HT-29 (cell line): ENCODE measurements at regions not wholly inside any gene's neighbourhood (a gene's known extent, or its start where the extent isn't known, plus 50 kb on each side); places are given as distances from the start of the nearest gene placed in this dataset.

Source experiments
- DNase-seq: peaks from one replicate; pipeline ENCODE4 v3.0.0-alpha.2; 2015; ENCODE audit warnings: low spot score

- no peak for DNase-seq
These were observed 55.5 kb downstream of the MID1IP1 start for GRCh38 chrX:38856670-38857265.

- no peak for DNase-seq
These were observed 56.7 kb downstream of the MID1IP1 start for GRCh38 chrX:38857736-38858523.

- no peak for DNase-seq
These were observed 58.3 kb downstream of the MID1IP1 start for GRCh38 chrX:38859602-38860001.

GRCh38 chrX:38860106-38861013 lies 59.1 kb downstream of the MID1IP1 start:
- DNase-seq, result no peak

GRCh38 chrX:38861489-38861888 lies 60.2 kb downstream of the MID1IP1 start:
- no peak for DNase-seq

- DNase-seq, result no peak
These were observed 60.8 kb downstream of the MID1IP1 start for GRCh38 chrX:38862100-38862499.

GRCh38 chrX:38864165-38864564 lies 62.9 kb downstream of the MID1IP1 start:
- no peak for DNase-seq

- no peak for DNase-seq
These were observed 67.1 kb downstream of the MID1IP1 start for GRCh38 chrX:38868321-38868720.

- DNase-seq, result no peak
These were observed 67.7 kb downstream of the MID1IP1 start for GRCh38 chrX:38868941-38869401.

- peak; percentile 13 for DNase-seq
These were observed 69.2 kb downstream of the MID1IP1 start for GRCh38 chrX:38870361-38870895.

GRCh38 chrX:38871129-38872029 lies 70.1 kb downstream of the MID1IP1 start:
- no peak for DNase-seq

- no peak for DNase-seq
These were observed 76.1 kb downstream of the MID1IP1 start for GRCh38 chrX:38877366-38877765.

GRCh38 chrX:38878641-38879340 lies 77.5 kb downstream of the MID1IP1 start:
- DNase-seq, result no peak

GRCh38 chrX:38879631-38880220 lies 78.5 kb downstream of the MID1IP1 start:
- peak; percentile 38 for DNase-seq

- peak; percentile 21 for DNase-seq
These were observed 79.1 kb downstream of the MID1IP1 start for GRCh38 chrX:38880296-38880854.

GRCh38 chrX:38881066-38881465 lies 79.8 kb downstream of the MID1IP1 start:
- DNase-seq, result no peak

- DNase-seq, result no peak
These were observed 80.5 kb downstream of the MID1IP1 start for GRCh38 chrX:38881727-38882126.

GRCh38 chrX:38882894-38883626 lies 81.8 kb downstream of the MID1IP1 start:
- DNase-seq, result no peak

GRCh38 chrX:38886112-38886511 lies 84.9 kb downstream of the MID1IP1 start:
- no peak for DNase-seq
